H9 (cell line): ENCODE measurements at regions not wholly inside any gene's neighbourhood (a gene's known extent, or its start where the extent isn't known, plus 50 kb on each side); places are given as distances from the start of the nearest gene placed in this dataset.

ENCODE experiments used
- DNase-seq: peaks from one replicate; pipeline ENCODE4 v3.0.0-alpha.2; 2017
- H2AFZ ChIP-seq: one replicate; pipeline ENCODE4 v1.6.1; 2013; ENCODE audit warnings: mild to moderate bottlenecking, low read length, control low read depth, moderate library complexity
- H2AK5ac ChIP-seq: 2 replicates; pipeline ENCODE4 v1.6.1; 2013; ENCODE audit warnings: low read length, control low read depth, mixed read lengths; ENCODE audit not compliant: insufficient read length
- H2BK120ac ChIP-seq: one replicate; pipeline ENCODE4 v1.6.1; 2013; ENCODE audit warnings: low read depth, mild to moderate bottlenecking, low read length, control low read depth, inconsistent platforms; ENCODE audit not compliant: poor library complexity, severe bottlenecking
- H2BK12ac ChIP-seq: 2 replicates; pipeline ENCODE4 v1.6.1; 2013; ENCODE audit warnings: low read length, control low read depth, mixed read lengths, low read depth; ENCODE audit not compliant: insufficient read length
- H2BK15ac ChIP-seq: 2 replicates; pipeline ENCODE4 v1.6.1; 2013; ENCODE audit warnings: low read depth, low read length, control low read depth
- H2BK20ac ChIP-seq: one replicate; pipeline ENCODE4 v1.6.1; 2013; ENCODE audit warnings: low read depth, mild to moderate bottlenecking, low read length, control low read depth, inconsistent platforms; ENCODE audit not compliant: poor library complexity, severe bottlenecking
- H2BK5ac ChIP-seq: 2 replicates; pipeline ENCODE4 v1.6.1; 2013; ENCODE audit warnings: low read length, control low read depth, mixed read lengths; ENCODE audit not compliant: insufficient read length
- H3K14ac ChIP-seq: 2 replicates; pipeline ENCODE4 v1.6.1; 2013; ENCODE audit warnings: low read length, control low read depth; ENCODE audit not compliant: insufficient read depth
- H3K18ac ChIP-seq: 2 replicates; pipeline ENCODE4 v1.6.1; 2013; ENCODE audit warnings: low read depth, mild to moderate bottlenecking, mixed read lengths, low read length, control low read depth; ENCODE audit not compliant: insufficient read length
- H3K23ac ChIP-seq: 2 replicates; pipeline ENCODE4 v1.6.1; 2013; ENCODE audit warnings: low read length, control low read depth, mixed read lengths, low read depth; ENCODE audit not compliant: insufficient read length
- H3K23me2 ChIP-seq: 2 replicates; pipeline ENCODE4 v1.6.1; 2013; ENCODE audit warnings: low read depth, mild to moderate bottlenecking, mixed read lengths, low read length, control low read depth; ENCODE audit not compliant: insufficient read length, poor library complexity, severe bottlenecking
- H3K27ac ChIP-seq: 2 replicates; pipeline ENCODE4 v1.5.1; 2013; ENCODE audit warnings: low read length, control low read depth, mixed read lengths, low read depth; ENCODE audit not compliant: insufficient read length
- H3K27me3 ChIP-seq: 2 replicates; pipeline ENCODE4 v1.6.1; 2013; ENCODE audit warnings: low read length, control low read depth, inconsistent platforms; ENCODE audit not compliant: insufficient read depth
- H3K4ac ChIP-seq: 2 replicates; pipeline ENCODE4 v1.6.1; 2013; ENCODE audit warnings: low read depth, mild to moderate bottlenecking, control low read depth, inconsistent platforms, low read length, moderate library complexity
- H3K4me1 ChIP-seq: 2 replicates; pipeline ENCODE4 v1.6.1; 2013; ENCODE audit warnings: low read length, control low read depth, inconsistent platforms; ENCODE audit not compliant: insufficient read depth
- H3K4me2 ChIP-seq: 2 replicates; pipeline ENCODE4 v1.6.1; 2013; ENCODE audit warnings: low read length, control low read depth, mixed read lengths; ENCODE audit not compliant: insufficient read length, insufficient read depth
- H3K56ac ChIP-seq: 2 replicates; pipeline ENCODE4 v1.6.1; 2013; ENCODE audit warnings: low read depth, mild to moderate bottlenecking, mixed read lengths, low read length, control low read depth; ENCODE audit not compliant: insufficient read length
- H3K79me1 ChIP-seq: 2 replicates; pipeline ENCODE4 v1.6.1; 2013; ENCODE audit warnings: low read depth, mild to moderate bottlenecking, moderate library complexity, low read length, control low read depth, inconsistent platforms; ENCODE audit not compliant: insufficient read depth, poor library complexity, severe bottlenecking
- H3K79me2 ChIP-seq: 2 replicates; pipeline ENCODE4 v1.6.1; 2013; ENCODE audit warnings: low read length, control low read depth, inconsistent platforms; ENCODE audit not compliant: insufficient read depth
- H3K9ac ChIP-seq: 2 replicates; pipeline ENCODE4 v1.6.1; 2013; ENCODE audit warnings: low read length, control low read depth, mixed read lengths; ENCODE audit not compliant: insufficient read length; ENCODE audit errors: extremely low read depth
- H3K9me3 ChIP-seq: one replicate; pipeline ENCODE4 v1.6.1; 2013; ENCODE audit warnings: low read depth, low read length, inconsistent platforms; ENCODE audit not compliant: control insufficient read depth
- H3T11ph ChIP-seq: one replicate; pipeline ENCODE4 v1.6.1; 2013; ENCODE audit warnings: mild to moderate bottlenecking, low read length, control low read depth, inconsistent platforms
- H4K20me1 ChIP-seq: one replicate; pipeline ENCODE4 v1.6.1; 2013; ENCODE audit not compliant: control insufficient read depth, insufficient read length, insufficient read depth
- H4K5ac ChIP-seq: 2 replicates; pipeline ENCODE4 v1.6.1; 2013; ENCODE audit warnings: low read depth, mild to moderate bottlenecking, mixed read lengths, low read length, control low read depth; ENCODE audit not compliant: insufficient read length
- H4K8ac ChIP-seq: replicated peaks from 2 replicates; pipeline ENCODE4 v1.6.1; 2013; ENCODE audit warnings: low read length, control low read depth, mixed read lengths, low read depth; ENCODE audit not compliant: insufficient read length
- H4K91ac ChIP-seq: 2 replicates; pipeline ENCODE4 v1.6.1; 2013; ENCODE audit warnings: low read depth, mild to moderate bottlenecking, moderate library complexity, mixed read lengths, low read length, control low read depth; ENCODE audit not compliant: insufficient read length
- H3K27ac Mint-ChIP-seq, 3 experiments: 2 replicates in 2 of 3; 3 replicates in 1 of 3; pipeline ENCODE4 v1.8.0; 2020 to 2021; ENCODE audit warnings: mixed read lengths in 3 of 3, mild to moderate bottlenecking in 1 of 3, moderate library complexity in 1 of 3
- H3K27me3 Mint-ChIP-seq: 2 replicates; pipeline ENCODE4 v1.8.0; 2021; ENCODE audit warnings: low read depth, mild to moderate bottlenecking, moderate library complexity, mixed read lengths
- H3K36me3 Mint-ChIP-seq, 3 experiments: 2 replicates in 2 of 3; 3 replicates in 1 of 3; pipeline ENCODE4 v1.8.0; 2020 to 2021; ENCODE audit warnings: low read depth in 3 of 3, mixed read lengths in 3 of 3; ENCODE audit not compliant: insufficient read depth in 1 of 3
- H3K4me1 Mint-ChIP-seq, 2 experiments: 2 replicates each; pipeline ENCODE4 v1.8.0; 2020; ENCODE audit warnings: mixed read lengths in 2 of 2
- H3K4me3 Mint-ChIP-seq, 2 experiments: 2 replicates in 1 of 2; 3 replicates in 1 of 2; pipeline ENCODE4 v1.8.0; 2020 to 2021; ENCODE audit warnings: mild to moderate bottlenecking in 2 of 2, mixed read lengths in 2 of 2, moderate library complexity in 1 of 2
- H3K9me3 Mint-ChIP-seq, 2 experiments: 2 replicates in 1 of 2; 3 replicates in 1 of 2; pipeline ENCODE4 v1.8.0; 2020; ENCODE audit warnings: mild to moderate bottlenecking in 2 of 2, mixed read lengths in 2 of 2, moderate library complexity in 1 of 2
- CTCF ChIP-seq: fragments of 200-600 bp; sonication (generic); conservative IDR thresholded peaks from 3 replicates; pipeline ENCODE4 v1.8.0; 2021; ENCODE audit warnings: antibody characterized with exemption, mild to moderate bottlenecking

- H3K23me2 ChIP-seq: no peaks in the 10 kb centered on the region
- H3K4me3 Mint-ChIP-seq: no peak overlapping the region
- no peaks in the 10 kb centered on the region for H3K4me1 ChIP-seq
- no peak overlapping the region for H2BK120ac ChIP-seq
- no peak overlapping the region for H3T11ph ChIP-seq
- H2AK5ac ChIP-seq: no peak overlapping the region
- H3K79me2 ChIP-seq: no peaks in the 10 kb centered on the region
- no peak overlapping the region for H3K56ac ChIP-seq
- no peaks in the 10 kb centered on the region for H3K27me3 ChIP-seq
- H4K20me1 ChIP-seq: no peaks in the 10 kb centered on the region
- H3K14ac ChIP-seq: no peak overlapping the region
- no peak overlapping the region for H3K18ac ChIP-seq
- no peak overlapping the region for H3K4me2 ChIP-seq
- H3K79me1 ChIP-seq: no peaks in the 10 kb centered on the region
- H2BK12ac ChIP-seq: no peak overlapping the region
- no peak for TF ChIP-seq CTCF
- H3K27me3 Mint-ChIP-seq: no peaks in the 10 kb centered on the region
- H3K9me3 ChIP-seq: no peaks in the 10 kb centered on the region
- H4K8ac ChIP-seq: no peak overlapping the region
- H3K36me3 Mint-ChIP-seq: no peaks in the 10 kb centered on the region
- no peak overlapping the region for H4K5ac ChIP-seq
- H4K91ac ChIP-seq: no peak overlapping the region
- no peak for DNase-seq
- no peak overlapping the region for H3K27ac Mint-ChIP-seq
- H2BK15ac ChIP-seq: no peak overlapping the region
- H2BK20ac ChIP-seq: no peak overlapping the region
- H3K9ac ChIP-seq: no peak overlapping the region
- H2AFZ ChIP-seq: no peak overlapping the region
- H3K4ac ChIP-seq: no peak overlapping the region
- no peak overlapping the region for H3K23ac ChIP-seq
- H3K4me1 Mint-ChIP-seq: peaks cover 3 to 4% of the 10 kb centered on the region in 2 experiments; a peak in 2 of 4 replicates
- H3K27ac ChIP-seq: no peak overlapping the region
- H3K9me3 Mint-ChIP-seq: no peaks in the 10 kb centered on the region
- H2BK5ac ChIP-seq: no peak overlapping the region
Observed at GRCh38 chr11:92053216-92053615, 171.4 kb upstream of the FAT3 start.
